Right cardiac atrium (tissue), 2 donors: ENCODE measurements at regions not wholly inside any gene's neighbourhood (a gene's known extent, or its start where the extent isn't known, plus 50 kb on each side); places are given as distances from the start of the nearest gene placed in this dataset.

Source experiments
- microRNA-seq, 2 donors: library from miRNA; unstranded; fragments of <30 nt; microRNA quantifications; one replicate each; pipeline ENCODE4 v1.2.0, GENCODE V29; 2020 to 2021
- donor health status: DM: no; HTN: yes; CAD: no.
- donor health status: DM: no; HTN: no; CAD: no.

Small RNAs in the stretch of these regions (microRNA-seq; reads per million reads assigned to microRNA genes)
- gene MIR7977, result 0.84 to 7.5 reads per million in 2 donors
